RWPE1 (cell line): ENCODE measurements at regions not wholly inside any gene's neighbourhood (a gene's known extent, or its start where the extent isn't known, plus 50 kb on each side); places are given as distances from the start of the nearest gene placed in this dataset.

ENCODE experiments used
- CTCF ChIA-PET: fragments of 350-600 bp; sonication (Branson Sonifier 250); formaldehyde crosslinking; extraction: SDS; loops from one replicate; lab custom pipeline; 2021; lab: Yijun Ruan, JAX
- POLR2A ChIA-PET: fragments of 400-600 bp; formaldehyde crosslinking; extraction: SDS; loops from one replicate; lab custom pipeline; 2020; ENCODE audit warnings: antibody characterized with exemption; ENCODE audit not compliant: low non-redundant PET; lab: Yijun Ruan, JAX
- DNase-seq: peaks from one replicate; pipeline ENCODE4 v3.0.0; 2012; ENCODE audit warnings: low spot score
- H3K27ac ChIP-seq: fragments of 450-650 bp; 2 replicates; pipeline ENCODE4 v1.5.1; 2017
- CTCF ChIP-seq: fragments of 450-650 bp; conservative IDR thresholded peaks from 2 replicates; pipeline ENCODE4 v1.5.1; 2017; ENCODE audit warnings: low read depth, mild to moderate bottlenecking

- no peak for DNase-seq
- TF ChIP-seq CTCF: no peak
- H3K27ac ChIP-seq: no peak overlapping the region
- POLR2A ChIA-PET: no interaction called here
- CTCF ChIA-PET: interaction anchor here (0.7 kb wide), 1 partner anchor 408 kb away, joined by 7 read pairs; no protein-coding TSS in a partner anchor
Measured at GRCh38 chr1:38433084-38433722, 386.6 kb upstream of the POU3F1 start.

- POLR2A ChIA-PET: no interaction called here
Measured at GRCh38 chr1:38431535-38432376, 385.2 kb upstream of the POU3F1 start.

GRCh38 chr1:38430949-38431348 is 384.4 kb upstream of the POU3F1 start:
- no peak for TF ChIP-seq CTCF
- CTCF ChIA-PET: interaction anchor here (0.6 kb wide), 1 partner anchor 189 kb away, joined by 3 read pairs; no protein-coding TSS in a partner anchor
- DNase-seq: no peak
- POLR2A ChIA-PET: no interaction called here
- H3K27ac ChIP-seq: no peak overlapping the region

More at GRCh38 chr1:38431535-38432376, 385.2 kb upstream of the POU3F1 start:
- TF ChIP-seq CTCF: no peak
- no peak for DNase-seq
- CTCF ChIA-PET: interaction anchor here (0.6 kb wide), 1 partner anchor 14 kb away, joined by 3 read pairs; no protein-coding TSS in a partner anchor
- no peak overlapping the region for H3K27ac ChIP-seq

GRCh38 chr1:38424677-38425076 is 378.1 kb upstream of the POU3F1 start:
- DNase-seq: no peak
- ChIA-PET POLR2A (no interaction called here), CTCF (no interaction called here)
- H3K27ac ChIP-seq: no peak overlapping the region
- TF ChIP-seq CTCF: no peak

GRCh38 chr1:38420666-38421065 is 374.1 kb upstream of the POU3F1 start:
- no peak for DNase-seq
- ChIA-PET POLR2A (no interaction called here), CTCF (no interaction called here)
- H3K27ac ChIP-seq: no peak overlapping the region
- TF ChIP-seq CTCF: no peak

- no peak for TF ChIP-seq CTCF
- ChIA-PET POLR2A (no interaction called here), CTCF (interaction anchor here (0.6 kb wide), 1 partner anchor 661 kb away, joined by 3 read pairs; no protein-coding TSS in a partner anchor)
- H3K27ac ChIP-seq: no peak overlapping the region
- no peak for DNase-seq
Measured at GRCh38 chr1:38418195-38419030, 371.8 kb upstream of the POU3F1 start.
